Loucy (cell line): ENCODE measurements at regions not wholly inside any gene's neighbourhood (a gene's known extent, or its start where the extent isn't known, plus 50 kb on each side); places are given as distances from the start of the nearest gene placed in this dataset.

Experiments
- H2AFZ ChIP-seq: fragments of 200-600 bp; sonication (generic); 2 replicates; pipeline ENCODE4 v1.6.0; 2016; ENCODE audit warnings: antibody characterized with exemption, mild to moderate bottlenecking, low read length, moderate library complexity
- H3F3A ChIP-seq: fragments of 200-600 bp; 2 replicates; pipeline ENCODE4 v1.6.0; 2016; ENCODE audit warnings: antibody characterized with exemption, low read depth, mild to moderate bottlenecking
- H3K27me3 ChIP-seq: fragments of 200-600 bp; sonication (generic); 2 replicates; pipeline ENCODE4 v1.6.1; 2014; ENCODE audit warnings: low read length, mild to moderate bottlenecking; ENCODE audit not compliant: insufficient read depth, poor library complexity, severe bottlenecking
- H3K36me3 ChIP-seq: fragments of 200-600 bp; sonication (generic); 2 replicates; pipeline ENCODE4 v1.6.1; 2016; ENCODE audit warnings: low read length; ENCODE audit not compliant: insufficient read depth
- H3K4me1 ChIP-seq: fragments of 200-600 bp; sonication (generic); 2 replicates; pipeline ENCODE4 v1.5.1; 2014; ENCODE audit warnings: low read length, mild to moderate bottlenecking; ENCODE audit not compliant: insufficient read depth, poor library complexity, severe bottlenecking
- H3K4me2 ChIP-seq: fragments of 200-600 bp; sonication (generic); 2 replicates; pipeline ENCODE4 v1.6.0; 2014; ENCODE audit warnings: antibody characterized with exemption, low read length, low read depth, mild to moderate bottlenecking; ENCODE audit not compliant: poor library complexity, severe bottlenecking
- H3K4me3 ChIP-seq: fragments of 200-600 bp; sonication (generic); 2 replicates; pipeline ENCODE4 v1.5.1; 2014; ENCODE audit warnings: low read length, mild to moderate bottlenecking, mixed read lengths; ENCODE audit not compliant: poor library complexity, severe bottlenecking
- H3K79me2 ChIP-seq: fragments of 200-600 bp; sonication (generic); 2 replicates; pipeline ENCODE4 v1.6.1; 2014; ENCODE audit warnings: low read length; ENCODE audit not compliant: insufficient read depth
- H3K9ac ChIP-seq: fragments of 200-600 bp; sonication (generic); 2 replicates; pipeline ENCODE4 v1.6.0; 2014; ENCODE audit warnings: mild to moderate bottlenecking, low read depth, low read length, moderate library complexity; ENCODE audit not compliant: poor library complexity, severe bottlenecking
- H3K9me2 ChIP-seq: fragments of 200-600 bp; sonication (generic); replicated peaks from 2 replicates; pipeline ENCODE4 v1.6.1; 2016; ENCODE audit warnings: low read depth, low read length, mixed read lengths
- H3K9me3 ChIP-seq: fragments of 200-600 bp; sonication (generic); 2 replicates; pipeline ENCODE4 v1.6.1; 2014; ENCODE audit warnings: mild to moderate bottlenecking, antibody characterized with exemption, low read length, low read depth; ENCODE audit not compliant: insufficient read depth
- H4K20me1 ChIP-seq: fragments of 200-600 bp; sonication (generic); 2 replicates; pipeline ENCODE4 v1.6.0; 2014; ENCODE audit warnings: antibody characterized with exemption, low read length, mild to moderate bottlenecking; ENCODE audit not compliant: insufficient read depth, poor library complexity, severe bottlenecking
- CTCF ChIP-seq: fragments of 200-600 bp; sonication (generic); conservative IDR thresholded peaks from 2 replicates; pipeline ENCODE4 v1.5.1; 2014; ENCODE audit warnings: mild to moderate bottlenecking, antibody characterized with exemption, low read length
- EZH2phosphoT487 ChIP-seq: fragments of 200-600 bp; IDR thresholded peaks from 2 replicates; pipeline ENCODE4 v1.6.1; 2018; ENCODE audit warnings: antibody characterized with exemption, mild to moderate bottlenecking, moderate library complexity, borderline replicate concordance

DNA sequence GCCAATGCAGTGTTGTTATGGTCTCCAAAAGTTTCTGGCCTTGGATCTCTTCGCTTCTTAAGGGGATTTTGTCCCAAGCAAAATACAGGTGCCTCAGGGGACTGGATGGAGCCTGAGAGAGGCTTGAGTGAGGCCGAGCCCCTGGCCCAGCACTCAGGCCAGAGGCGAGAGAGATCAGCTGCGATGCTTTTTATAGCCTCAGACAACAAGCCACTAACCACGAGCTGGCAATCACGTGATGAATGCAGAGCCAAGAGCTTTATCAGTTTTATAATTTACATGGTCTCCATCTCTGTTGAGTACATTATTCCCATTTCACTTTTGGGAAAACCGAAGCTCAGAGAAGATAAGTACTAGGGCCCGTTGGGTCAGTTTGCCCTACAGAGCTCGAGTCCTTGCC is 360.0 kb upstream of the CDH5 start:
- no peak overlapping the region for H3K4me2 ChIP-seq
- TF ChIP-seq EZH2phosphoT487 (no peak), CTCF (no peak)

GRCh38 chr16:66004699-66005098 is 361.8 kb upstream of the CDH5 start:
- Histone ChIP-seq H3K79me2 (no peaks in the 10 kb centered on the region), H3K4me2 (no peak overlapping the region), H2AFZ (no peak overlapping the region), H4K20me1 (no peaks in the 10 kb centered on the region), H3K9me3 (no peaks in the 10 kb centered on the region), H3K36me3 (no peaks in the 10 kb centered on the region), H3K9ac (no peak overlapping the region), H3K9me2 (no peaks in the 10 kb centered on the region), H3K4me3 (no peak overlapping the region), H3K27me3 (no peaks in the 10 kb centered on the region), H3K4me1 (no peaks in the 10 kb centered on the region), H3F3A (no peaks in the 10 kb centered on the region)
- no peak for TF ChIP-seq CTCF

More for the DNA sequence above, 360.0 kb upstream of the CDH5 start:
- H3K4me3 ChIP-seq, result no peak overlapping the region
- H3K79me2 ChIP-seq, result no peaks in the 10 kb centered on the region
- no peaks in the 10 kb centered on the region for H3F3A ChIP-seq
- H4K20me1 ChIP-seq, result no peaks in the 10 kb centered on the region
- H3K9me2 ChIP-seq, result no peaks in the 10 kb centered on the region
- no peak overlapping the region for H2AFZ ChIP-seq
- H3K27me3 ChIP-seq, result no peaks in the 10 kb centered on the region
- no peaks in the 10 kb centered on the region for H3K36me3 ChIP-seq
- H3K9me3 ChIP-seq, result no peaks in the 10 kb centered on the region
- H3K9ac ChIP-seq, result no peak overlapping the region
- H3K4me1 ChIP-seq, result no peaks in the 10 kb centered on the region

DNA sequence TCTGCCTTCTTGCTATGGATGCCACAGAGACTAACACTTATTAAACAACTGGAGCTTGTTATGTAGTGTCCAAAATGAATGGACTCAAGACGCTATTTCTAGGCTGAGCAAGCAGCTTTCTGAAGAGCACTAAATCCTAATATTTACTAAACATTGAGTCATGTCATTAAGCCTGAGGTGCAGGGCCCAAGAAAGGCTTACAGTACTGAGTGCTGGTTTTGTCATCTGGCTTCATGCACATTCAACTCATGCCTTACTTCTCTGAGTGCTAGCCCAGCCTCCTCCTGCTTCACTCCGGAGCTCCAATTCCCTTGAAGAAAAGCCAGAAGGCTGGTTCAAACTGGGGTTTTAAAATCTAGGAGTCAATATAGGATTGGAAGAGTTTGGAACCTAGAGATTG is 363.3 kb upstream of the CDH5 start:
- Histone ChIP-seq H3K36me3 (no peaks in the 10 kb centered on the region), H3K9me3 (no peaks in the 10 kb centered on the region), H2AFZ (no peak overlapping the region), H3K79me2 (no peaks in the 10 kb centered on the region), H3K9ac (no peak overlapping the region), H3K4me3 (no peak overlapping the region), H3K4me1 (no peaks in the 10 kb centered on the region), H3K4me2 (no peak overlapping the region), H4K20me1 (no peaks in the 10 kb centered on the region), H3K9me2 (no peaks in the 10 kb centered on the region), H3F3A (no peaks in the 10 kb centered on the region), H3K27me3 (no peaks in the 10 kb centered on the region)
- TF ChIP-seq CTCF (no peak), EZH2phosphoT487 (no peak)
